HG02642 (cell line): ENCODE measurements at regions not wholly inside any gene's neighbourhood (a gene's known extent, or its start where the extent isn't known, plus 50 kb on each side); places are given as distances from the start of the nearest gene placed in this dataset.

ENCODE experiments used
- ATAC-seq: cut with Tn5 transposase; IDR thresholded peaks from one replicate; pipeline ENCODE4 v1.9.1; 2021; ENCODE audit warnings: mild to moderate bottlenecking; ENCODE audit not compliant: unreplicated experiment, poor library complexity

GRCh38 chr7:41384418-41384817 lies 318.5 kb downstream of the INHBA start:
- ATAC-seq, result no peak

GRCh38 chr7:41383596-41383995 lies 319.3 kb downstream of the INHBA start:
- ATAC-seq, result no peak

DNA sequence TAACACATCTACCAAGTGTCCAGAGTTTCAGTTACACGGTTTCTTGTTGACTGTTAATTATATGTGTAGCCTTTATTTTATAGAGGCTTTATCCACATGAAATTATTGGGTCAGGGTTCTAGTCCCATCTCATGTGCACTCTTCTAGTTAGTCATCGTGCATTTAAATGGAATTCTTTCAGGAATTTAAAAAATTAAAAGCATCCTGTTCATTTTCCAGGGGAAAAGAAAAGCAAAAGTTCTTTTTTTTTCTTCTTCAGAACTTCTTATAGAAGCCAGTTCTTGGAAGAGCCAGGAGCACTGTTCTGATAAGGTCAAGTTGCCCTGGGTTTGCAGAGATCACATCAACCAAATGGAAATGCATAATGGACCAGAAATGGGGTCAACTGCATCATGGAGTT lies 324.7 kb downstream of the INHBA start:
- ATAC-seq, result no peak

DNA sequence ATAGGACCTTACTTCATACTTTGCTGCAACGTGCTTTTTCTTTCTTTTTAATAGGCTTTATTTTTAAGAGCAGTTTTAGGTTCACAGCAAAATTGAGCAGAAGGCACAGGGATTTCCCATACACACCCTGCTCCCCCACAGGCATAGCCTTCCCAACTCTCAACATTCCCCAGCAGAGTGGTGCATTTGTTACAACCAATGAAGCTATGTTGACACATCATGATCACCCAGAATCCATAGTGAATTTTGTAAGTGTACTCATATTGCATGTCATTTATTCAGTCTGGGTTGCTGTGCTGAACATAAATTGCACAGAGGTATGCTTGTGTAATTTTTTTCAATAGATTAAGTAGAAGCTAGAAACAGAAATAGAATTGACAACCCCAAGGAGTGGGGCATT lies 327.3 kb downstream of the INHBA start:
- ATAC-seq, result no peak

DNA sequence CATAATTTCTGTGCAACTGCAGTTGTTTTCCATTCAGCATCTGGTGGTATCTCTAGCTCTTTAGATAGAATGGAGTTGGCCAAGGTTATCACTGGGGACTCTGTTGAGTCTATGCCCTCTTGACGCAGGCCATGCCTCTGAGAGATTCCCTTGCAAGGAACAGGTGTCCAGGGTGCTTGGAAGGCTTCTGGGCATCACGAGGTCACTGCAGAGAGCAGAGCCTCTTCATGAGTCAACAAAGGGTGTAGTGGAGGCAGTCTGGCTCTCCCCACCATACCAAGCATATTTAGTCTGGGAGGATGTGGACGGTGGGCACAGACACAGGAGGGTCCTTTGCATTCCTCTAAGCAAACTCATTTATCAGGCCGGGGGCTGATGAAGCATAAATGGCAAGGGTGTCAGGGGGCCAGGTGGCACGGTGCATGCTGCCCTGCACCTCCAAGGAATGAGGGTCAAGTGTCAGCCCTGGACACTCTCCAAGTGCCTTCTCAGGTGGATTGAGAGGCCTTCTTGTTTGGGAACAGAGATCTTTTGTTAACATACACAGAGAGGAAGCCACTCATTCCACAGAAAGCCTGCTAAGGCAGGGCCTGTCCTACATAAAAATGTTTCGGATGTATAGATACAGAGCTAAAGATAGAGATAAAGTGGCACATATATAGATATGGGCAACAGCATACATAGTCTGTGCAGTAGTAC lies 328.6 kb downstream of the INHBA start:
- no peak for ATAC-seq

- ATAC-seq, result no peak
Measured at GRCh38 chr7:41367967-41368882, 334.7 kb downstream of the INHBA start.

DNA sequence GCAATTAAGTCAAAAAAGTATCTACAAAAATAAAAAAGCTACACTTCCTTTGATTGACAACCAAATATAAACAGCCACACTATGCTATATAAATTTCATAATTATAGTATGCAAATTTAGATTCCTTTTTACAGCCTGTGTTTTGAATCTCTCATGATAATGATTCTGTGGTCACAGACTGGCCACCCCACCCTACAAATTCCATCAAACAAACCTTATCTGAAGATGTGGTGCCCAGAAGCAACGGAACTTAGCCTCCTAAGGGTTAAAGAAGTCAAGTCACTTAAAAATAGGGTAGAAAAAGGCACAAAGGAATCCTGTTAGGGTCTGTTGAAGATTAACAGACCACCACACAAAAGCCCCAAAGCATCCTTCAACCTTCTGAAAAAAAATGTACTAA lies 351.8 kb downstream of the INHBA start:
- no peak for ATAC-seq

DNA sequence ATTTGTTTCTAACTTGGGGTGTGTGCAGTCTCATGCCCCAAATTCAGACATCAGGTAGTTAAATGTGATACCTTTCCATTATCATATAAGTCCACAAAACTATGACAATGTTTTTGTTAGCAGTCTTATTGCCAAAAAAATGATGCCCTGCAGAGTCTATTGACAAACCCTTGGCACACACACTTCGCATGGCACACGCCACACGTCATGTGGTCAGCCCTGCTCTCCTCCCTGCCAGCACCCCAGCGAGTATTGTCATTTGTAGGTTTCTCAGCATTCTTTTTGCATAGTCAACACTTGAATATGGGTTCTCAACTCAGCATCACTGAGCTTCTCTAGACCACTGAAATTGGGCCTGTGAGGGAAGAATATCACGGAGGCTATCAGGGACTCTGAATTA lies 356.0 kb downstream of the INHBA start:
- ATAC-seq, result no peak

DNA sequence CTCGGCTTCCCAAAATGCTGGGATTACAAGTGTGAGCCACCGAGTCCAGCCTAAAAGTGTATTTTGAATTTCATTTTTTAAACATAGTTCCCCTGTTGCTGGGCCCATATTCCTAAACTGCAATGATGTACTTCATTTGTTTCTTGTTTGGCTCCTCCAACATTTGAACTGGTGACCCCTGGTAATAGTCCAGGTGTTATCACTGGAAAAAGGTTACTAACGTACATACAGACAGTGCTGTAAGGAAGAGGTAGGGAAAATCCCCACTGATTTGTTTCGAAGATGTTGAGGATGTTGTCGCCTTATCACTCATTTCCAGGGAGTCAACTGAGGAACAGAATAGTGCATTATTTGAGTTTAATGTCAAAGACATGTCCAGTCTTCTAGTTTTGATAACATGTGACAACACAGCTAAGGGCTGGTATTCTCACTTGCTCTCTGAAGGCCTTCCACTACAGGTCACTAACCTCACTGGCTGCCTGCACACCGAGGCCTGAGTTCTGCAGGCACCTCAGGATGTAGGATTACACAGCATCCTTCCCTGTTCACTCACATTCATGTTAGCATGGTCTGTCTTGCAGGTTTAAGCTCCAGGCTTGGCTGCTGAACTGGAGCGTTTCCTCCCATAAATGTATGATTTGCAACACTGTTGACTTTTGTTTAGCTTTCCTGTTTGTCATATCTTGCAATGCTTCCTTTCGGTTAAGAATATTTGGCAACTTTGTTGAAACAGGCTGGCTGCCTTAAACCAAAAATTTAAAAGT lies 362.8 kb downstream of the INHBA start:
- no peak for ATAC-seq

DNA sequence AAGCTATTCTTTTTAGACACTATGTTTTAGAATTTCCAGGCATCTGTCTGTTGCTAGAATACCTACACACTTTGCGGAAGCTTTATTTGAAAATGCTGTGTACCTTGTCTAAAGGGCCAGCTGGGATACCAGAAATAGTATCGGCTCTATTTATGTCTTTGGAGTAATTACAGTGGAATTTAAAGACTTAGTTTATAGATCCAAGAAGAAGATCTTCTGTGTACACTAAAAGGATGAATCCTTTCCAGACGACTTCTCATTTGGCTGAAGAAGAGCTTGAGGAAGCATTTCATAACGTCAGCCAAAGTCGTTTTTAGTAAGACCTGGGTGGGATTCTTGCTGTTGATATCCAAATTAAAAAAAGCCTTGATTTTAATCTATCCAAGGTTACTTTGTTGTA lies 365.9 kb downstream of the INHBA start:
- ATAC-seq, result no peak

GRCh38 chr7:41336455-41336952 lies 366.4 kb downstream of the INHBA start:
- no peak for ATAC-seq

- no peak for ATAC-seq
Measured at GRCh38 chr7:41334071-41334862, 368.6 kb downstream of the INHBA start.

- ATAC-seq, result no peak
Measured at GRCh38 chr7:41333511-41333910, 369.4 kb downstream of the INHBA start.

DNA sequence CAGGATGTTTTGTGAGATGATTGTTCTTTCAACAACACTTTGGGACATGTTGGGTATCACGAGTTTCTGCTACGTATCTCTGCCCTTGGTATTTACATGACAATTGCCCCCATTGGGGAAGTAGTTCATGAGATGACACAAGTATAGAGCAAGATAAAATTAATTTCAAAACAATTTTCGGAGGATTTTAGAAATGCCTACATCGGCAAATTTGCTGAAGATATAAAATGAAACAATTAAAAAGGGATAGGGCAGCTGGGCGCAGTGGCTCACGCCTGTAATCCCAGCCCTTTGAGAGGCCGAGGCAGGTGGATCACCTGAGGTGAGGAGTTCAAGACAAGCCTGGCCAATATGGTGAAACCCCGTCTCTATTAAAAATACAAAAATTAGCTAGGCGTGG lies 371.7 kb downstream of the INHBA start:
- ATAC-seq, result no peak

- no peak for ATAC-seq
Measured at GRCh38 chr7:41328544-41328943, 374.3 kb downstream of the INHBA start.

DNA sequence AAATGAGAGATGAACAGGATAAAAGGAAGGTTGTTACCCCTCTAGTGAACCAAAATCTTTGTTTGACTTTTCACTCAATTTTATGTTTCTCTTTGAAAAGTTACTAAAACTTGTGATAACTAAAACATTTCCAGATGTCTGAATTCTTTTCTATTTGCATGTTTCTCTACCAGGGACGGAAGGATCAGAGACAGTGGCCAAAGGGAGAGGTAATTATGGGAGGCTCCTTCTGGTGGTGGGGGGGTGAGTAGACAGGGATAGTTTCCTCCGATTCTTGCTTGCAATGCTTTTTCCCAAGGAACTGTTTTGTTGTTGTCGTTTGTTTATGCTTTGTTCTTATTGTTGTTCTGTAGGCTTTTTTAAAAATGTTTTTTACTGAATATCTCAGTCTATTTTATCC lies 374.8 kb downstream of the INHBA start:
- no peak for ATAC-seq

- ATAC-seq, result no peak
Measured at GRCh38 chr7:41326616-41327015, 376.3 kb downstream of the INHBA start.

DNA sequence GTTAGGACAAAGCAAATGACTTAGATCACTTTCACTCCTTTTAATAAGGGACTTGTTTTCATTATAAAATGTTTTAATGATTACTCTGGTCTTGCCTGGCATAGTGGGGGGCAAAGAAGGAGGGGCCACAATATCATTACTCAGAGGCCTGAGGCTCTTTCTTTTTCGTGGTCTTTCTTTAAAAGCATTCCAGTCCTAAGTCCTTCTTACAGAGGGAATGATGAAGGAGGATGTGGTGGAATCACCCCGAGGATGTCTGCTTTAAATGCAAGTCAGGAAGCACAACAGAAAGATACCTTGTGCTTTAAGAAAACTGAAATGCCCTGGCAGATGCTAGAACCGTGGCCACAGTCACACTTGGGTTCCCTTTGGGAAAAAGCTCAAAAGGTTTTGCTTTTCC lies 379.1 kb downstream of the INHBA start:
- no peak for ATAC-seq

DNA sequence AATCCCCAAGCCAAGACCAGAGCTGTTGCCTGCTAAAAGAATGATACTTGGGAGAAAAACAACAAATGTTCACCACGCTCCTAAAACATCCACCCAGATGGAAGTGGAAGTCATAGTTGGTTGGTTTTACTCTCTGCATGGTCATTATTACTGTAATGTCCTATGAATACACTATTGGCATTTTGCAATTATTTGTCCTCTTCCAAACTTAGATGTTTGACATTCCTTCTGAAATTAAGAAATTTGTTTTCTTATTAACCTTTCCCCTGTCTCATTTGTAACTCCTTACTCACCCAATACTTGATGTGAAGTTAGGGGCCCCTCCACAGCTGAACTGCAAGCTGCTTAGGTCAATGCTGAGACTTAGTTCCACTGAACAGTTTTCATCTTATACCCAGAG lies 383.3 kb downstream of the INHBA start:
- ATAC-seq, result no peak

- ATAC-seq, result no peak
Measured at GRCh38 chr7:41316410-41316809, 386.5 kb downstream of the INHBA start.
